HEK293 (cell line): ENCODE measurements at regions not wholly inside any gene's neighbourhood (a gene's known extent, or its start where the extent isn't known, plus 50 kb on each side); places are given as distances from the start of the nearest gene placed in this dataset.

Source experiments
- CTCF ChIP-seq: fragments of 450-650 bp; formaldehyde crosslinking; IDR thresholded peaks from 2 replicates; pipeline ENCODE4 v1.5.1; 2016; ENCODE audit warnings: missing biosample characterization, missing genetic modification characterization
- ZBTB1 ChIP-seq: fragments of 450-650 bp; formaldehyde crosslinking; IDR thresholded peaks from 2 replicates; pipeline ENCODE4 v1.5.1; 2016; ENCODE audit warnings: missing biosample characterization, missing genetic modification characterization
- ZNF24 ChIP-seq: fragments of 450-650 bp; formaldehyde crosslinking; IDR thresholded peaks from 2 replicates; pipeline ENCODE4 v1.5.1; 2016; ENCODE audit warnings: missing biosample characterization, missing genetic modification characterization
- ZNF513 ChIP-seq: fragments of 450-650 bp; IDR thresholded peaks from 2 replicates; pipeline ENCODE4 v1.5.1; 2018; ENCODE audit warnings: missing biosample characterization, missing genetic modification characterization
- ZNF571 ChIP-seq: fragments of 450-650 bp; formaldehyde crosslinking; IDR thresholded peaks from 2 replicates; pipeline ENCODE4 v1.5.0; 2017; ENCODE audit warnings: missing biosample characterization, missing genetic modification characterization
- ZNF621 ChIP-seq: fragments of 450-650 bp; formaldehyde crosslinking; IDR thresholded peaks from 2 replicates; pipeline ENCODE4 v1.5.1; 2017; ENCODE audit warnings: missing biosample characterization, missing genetic modification characterization
- TF ChIP-seq, protein P1 (sequence below): IDR thresholded peaks from 2 replicates; pipeline ENCODE4 v1.6.1; 2011; ENCODE audit warnings: mild to moderate bottlenecking, low read depth, low read length, borderline replicate concordance

DNA sequence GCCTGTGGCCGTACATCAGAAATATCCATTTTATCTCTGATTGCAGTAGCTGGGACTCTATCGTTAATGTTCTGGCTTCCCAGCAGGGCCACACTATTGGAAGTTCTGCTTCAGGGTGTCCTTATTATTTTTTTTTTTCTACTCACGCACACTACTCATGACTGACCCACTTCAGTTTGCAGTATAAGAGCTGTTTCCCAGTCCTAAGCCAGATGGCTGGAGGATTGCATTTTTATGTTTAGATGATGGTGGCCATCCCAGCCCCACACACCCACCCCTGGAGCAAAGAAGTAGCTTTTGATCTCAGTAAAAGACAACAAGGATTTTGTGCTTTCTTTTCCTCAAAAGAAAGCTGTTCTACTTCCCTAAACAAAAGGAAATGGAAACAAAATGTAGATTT lies 557.0 kb upstream of the GALNTL6 start:
- TF ChIP-seq ZNF24 (no peak), ZBTB1 (tag by site-specific recombination) (no peak), CTCF (tag by site-specific recombination) (no peak), ZNF621 (tag by site-specific recombination) (no peak), ZNF571 (no peak), ZNF513 (tag by site-specific recombination) (no peak)
- TF ChIP-seq, protein P1, sequence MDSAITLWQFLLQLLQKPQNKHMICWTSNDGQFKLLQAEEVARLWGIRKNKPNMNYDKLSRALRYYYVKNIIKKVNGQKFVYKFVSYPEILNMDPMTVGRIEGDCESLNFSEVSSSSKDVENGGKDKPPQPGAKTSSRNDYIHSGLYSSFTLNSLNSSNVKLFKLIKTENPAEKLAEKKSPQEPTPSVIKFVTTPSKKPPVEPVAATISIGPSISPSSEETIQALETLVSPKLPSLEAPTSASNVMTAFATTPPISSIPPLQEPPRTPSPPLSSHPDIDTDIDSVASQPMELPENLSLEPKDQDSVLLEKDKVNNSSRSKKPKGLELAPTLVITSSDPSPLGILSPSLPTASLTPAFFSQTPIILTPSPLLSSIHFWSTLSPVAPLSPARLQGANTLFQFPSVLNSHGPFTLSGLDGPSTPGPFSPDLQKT: no peak
